Liver (tissue), 8 donors: ENCODE measurements at regions not wholly inside any gene's neighbourhood (a gene's known extent, or its start where the extent isn't known, plus 50 kb on each side); places are given as distances from the start of the nearest gene placed in this dataset.

ENCODE experiments used
- DNase-seq: peaks from one replicate; pipeline ENCODE4 v3.0.0-alpha.2; 2017; ENCODE audit warnings: low spot score
- H3K27ac ChIP-seq, 2 donors: one replicate each; pipeline ENCODE4 v1.7.0; 2013; ENCODE audit warnings: inconsistent platforms in 2 of 2, low read length in 2 of 2, control low read depth in 1 of 2, low read depth in 1 of 2, mild to moderate bottlenecking in 1 of 2
- H3K27me3 ChIP-seq, 4 donors: one replicate each; pipeline versions ENCODE4 v1.6.1 to v1.7.0; 2013; ENCODE audit warnings: low read length in 3 of 4, inconsistent platforms in 1 of 4, mild to moderate bottlenecking in 1 of 4, moderate library complexity in 1 of 4; ENCODE audit not compliant: control insufficient read depth in 4 of 4, insufficient read depth in 4 of 4
- H3K36me3 ChIP-seq, 4 donors: one replicate each; pipeline versions ENCODE4 v1.6.1 to v1.7.0; 2013; ENCODE audit warnings: low read length in 3 of 4, mild to moderate bottlenecking in 3 of 4, low read depth in 1 of 4, moderate library complexity in 1 of 4; ENCODE audit not compliant: control insufficient read depth in 4 of 4, insufficient read depth in 3 of 4
- H3K4me1 ChIP-seq, 4 donors: one replicate each; pipeline versions ENCODE4 v1.6.1 to v1.7.0; 2013; ENCODE audit warnings: low read length in 3 of 4, mild to moderate bottlenecking in 3 of 4, moderate library complexity in 1 of 4; ENCODE audit not compliant: control insufficient read depth in 4 of 4, insufficient read depth in 4 of 4
- H3K4me3 ChIP-seq, 3 donors: one replicate each; pipeline versions ENCODE4 v1.6.1 to v1.7.0; 2013; ENCODE audit warnings: low read length in 3 of 3, control low read depth in 1 of 3, low read depth in 1 of 3, mild to moderate bottlenecking in 1 of 3
- H3K9ac ChIP-seq, 2 donors: one replicate each; pipeline ENCODE4 v1.7.0; 2013; ENCODE audit warnings: low read length in 2 of 2, mild to moderate bottlenecking in 2 of 2, moderate library complexity in 2 of 2, control low read depth in 1 of 2, low read depth in 1 of 2
- H3K9me3 ChIP-seq, 4 donors: one replicate each; pipeline versions ENCODE4 v1.6.1 to v1.7.0; 2013; ENCODE audit warnings: low read length in 3 of 4; ENCODE audit not compliant: control insufficient read depth in 4 of 4
- FOXA1 ChIP-seq: IDR thresholded peaks from 2 replicates; pipeline ENCODE4 v1.6.1; 2016; ENCODE audit warnings: antibody characterized with exemption
- FOXA2 ChIP-seq: IDR thresholded peaks from 2 replicates; pipeline ENCODE4 v1.6.1; 2016; ENCODE audit warnings: antibody characterized with exemption
- HNF4G ChIP-seq: IDR thresholded peaks from 2 replicates; pipeline ENCODE4 v1.6.1; 2016; ENCODE audit warnings: antibody characterized with exemption
- JUND ChIP-seq, 2 donors: IDR thresholded peaks; 2 replicates each; pipeline ENCODE4 v1.6.1; 2016; ENCODE audit warnings: antibody characterized with exemption in 2 of 2
- NR2F2 ChIP-seq: IDR thresholded peaks from 2 replicates; pipeline ENCODE4 v1.6.1; 2016; ENCODE audit warnings: antibody characterized with exemption
- RAD21 ChIP-seq, 2 donors: IDR thresholded peaks; 2 replicates each; pipeline ENCODE4 v1.6.1; 2016; ENCODE audit warnings: antibody characterized with exemption in 2 of 2, mild to moderate bottlenecking in 2 of 2
- SP1 ChIP-seq: IDR thresholded peaks from 2 replicates; pipeline ENCODE4 v1.6.1; 2018; ENCODE audit warnings: antibody characterized with exemption, mild to moderate bottlenecking
- YY1 ChIP-seq: IDR thresholded peaks from 2 replicates; pipeline ENCODE4 v1.6.1; 2016; ENCODE audit warnings: antibody characterized with exemption, mild to moderate bottlenecking
- WGBS: extraction: QIAGEN DNeasy Blood & Tissue Kit; methylation state at CpG from one replicate; pipeline ENCODE4 v1.1.7; 2013; 5-methylcytosine and 5-hydroxymethylcytosine counted together
- TF ChIP-seq, protein P1 (sequence below): fragments of 150-350 bp; IDR thresholded peaks from 2 replicates; pipeline ENCODE4 v1.5.1; 2017; ENCODE audit warnings: improper control_type of control experiment, low read depth, low read length; ENCODE audit not compliant: missing input control
- TF ChIP-seq, protein P2 (sequence below): IDR thresholded peaks from 2 replicates; pipeline ENCODE4 v1.6.1; 2016; ENCODE audit warnings: antibody characterized with exemption
- TF ChIP-seq, protein P3 (sequence below): IDR thresholded peaks from 2 replicates; pipeline ENCODE4 v1.6.1; 2016; ENCODE audit warnings: antibody characterized with exemption
- TF ChIP-seq, protein P4 (sequence below): IDR thresholded peaks from 2 replicates; pipeline ENCODE4 v1.6.1; 2016; ENCODE audit warnings: antibody characterized with exemption, mild to moderate bottlenecking
- TF ChIP-seq, protein P5 (sequence below): IDR thresholded peaks from 2 replicates; pipeline ENCODE4 v1.6.1; 2016; ENCODE audit warnings: antibody characterized with exemption
- donor health status: healthy.
- donor health status: healthy.
- donor health status: healthy.
- donor health status: healthy.
- donor health status: healthy.

DNA sequence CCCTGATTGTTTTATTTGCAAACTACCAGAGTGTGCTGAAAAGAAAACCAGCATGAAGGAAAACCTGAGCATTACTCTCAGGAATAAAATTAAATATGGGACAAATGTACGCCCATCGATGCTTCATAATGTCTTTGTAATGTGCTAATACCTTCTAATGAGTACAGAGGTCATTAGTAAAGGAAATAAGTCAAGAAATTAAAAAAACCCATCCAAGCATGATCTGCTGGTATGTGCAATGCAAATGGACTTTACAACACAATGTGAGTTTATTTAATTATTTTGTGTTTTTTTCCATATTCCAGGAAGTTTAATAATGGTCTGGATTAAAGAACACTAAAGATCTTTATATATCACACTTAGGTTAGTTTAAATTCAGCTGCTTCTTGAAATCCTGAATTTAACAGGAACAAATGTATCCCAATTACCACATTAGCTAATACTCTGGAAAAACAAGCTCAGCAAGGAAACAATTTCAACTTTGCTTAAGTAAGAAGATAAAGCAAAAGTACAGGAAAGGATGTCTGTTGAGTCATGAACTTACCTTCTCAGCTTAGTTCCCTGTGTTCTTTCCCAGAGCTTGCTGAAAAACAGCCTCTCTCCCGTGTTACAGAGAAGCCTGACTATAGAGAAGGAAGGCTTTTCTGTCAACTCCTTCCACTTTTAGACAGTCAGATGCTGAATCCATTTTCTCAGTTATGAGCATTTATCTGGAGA, 179.3 kb upstream of the TMEM260 start:
- Histone ChIP-seq H3K36me3 (no peaks in the 10 kb centered on the region), H3K9me3 (no peaks in the 10 kb centered on the region), H3K27me3 (peaks cover 0 to 2% (median 0%) of the 10 kb centered on the region in 4 donors), H3K4me1 (no peaks in the 10 kb centered on the region), H3K9ac (no peak overlapping the region), H3K4me3 (no peak overlapping the region), H3K27ac (no peak overlapping the region)
- no peak for TF ChIP-seq SP1
- TF ChIP-seq JUND (IDR thresholded peaks at IDR 0.05) = no peak
- TF ChIP-seq, protein P1, sequence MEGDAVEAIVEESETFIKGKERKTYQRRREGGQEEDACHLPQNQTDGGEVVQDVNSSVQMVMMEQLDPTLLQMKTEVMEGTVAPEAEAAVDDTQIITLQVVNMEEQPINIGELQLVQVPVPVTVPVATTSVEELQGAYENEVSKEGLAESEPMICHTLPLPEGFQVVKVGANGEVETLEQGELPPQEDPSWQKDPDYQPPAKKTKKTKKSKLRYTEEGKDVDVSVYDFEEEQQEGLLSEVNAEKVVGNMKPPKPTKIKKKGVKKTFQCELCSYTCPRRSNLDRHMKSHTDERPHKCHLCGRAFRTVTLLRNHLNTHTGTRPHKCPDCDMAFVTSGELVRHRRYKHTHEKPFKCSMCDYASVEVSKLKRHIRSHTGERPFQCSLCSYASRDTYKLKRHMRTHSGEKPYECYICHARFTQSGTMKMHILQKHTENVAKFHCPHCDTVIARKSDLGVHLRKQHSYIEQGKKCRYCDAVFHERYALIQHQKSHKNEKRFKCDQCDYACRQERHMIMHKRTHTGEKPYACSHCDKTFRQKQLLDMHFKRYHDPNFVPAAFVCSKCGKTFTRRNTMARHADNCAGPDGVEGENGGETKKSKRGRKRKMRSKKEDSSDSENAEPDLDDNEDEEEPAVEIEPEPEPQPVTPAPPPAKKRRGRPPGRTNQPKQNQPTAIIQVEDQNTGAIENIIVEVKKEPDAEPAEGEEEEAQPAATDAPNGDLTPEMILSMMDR = no peak
- TF ChIP-seq, protein P2, sequence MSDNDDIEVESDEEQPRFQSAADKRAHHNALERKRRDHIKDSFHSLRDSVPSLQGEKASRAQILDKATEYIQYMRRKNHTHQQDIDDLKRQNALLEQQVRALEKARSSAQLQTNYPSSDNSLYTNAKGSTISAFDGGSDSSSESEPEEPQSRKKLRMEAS = no peak
- TF ChIP-seq, protein P3, sequence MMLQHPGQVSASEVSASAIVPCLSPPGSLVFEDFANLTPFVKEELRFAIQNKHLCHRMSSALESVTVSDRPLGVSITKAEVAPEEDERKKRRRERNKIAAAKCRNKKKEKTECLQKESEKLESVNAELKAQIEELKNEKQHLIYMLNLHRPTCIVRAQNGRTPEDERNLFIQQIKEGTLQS = no peak
- no peak for TF ChIP-seq YY1
- TF ChIP-seq FOXA1 = no peak
- no peak for TF ChIP-seq FOXA2
- TF ChIP-seq, protein P4, sequence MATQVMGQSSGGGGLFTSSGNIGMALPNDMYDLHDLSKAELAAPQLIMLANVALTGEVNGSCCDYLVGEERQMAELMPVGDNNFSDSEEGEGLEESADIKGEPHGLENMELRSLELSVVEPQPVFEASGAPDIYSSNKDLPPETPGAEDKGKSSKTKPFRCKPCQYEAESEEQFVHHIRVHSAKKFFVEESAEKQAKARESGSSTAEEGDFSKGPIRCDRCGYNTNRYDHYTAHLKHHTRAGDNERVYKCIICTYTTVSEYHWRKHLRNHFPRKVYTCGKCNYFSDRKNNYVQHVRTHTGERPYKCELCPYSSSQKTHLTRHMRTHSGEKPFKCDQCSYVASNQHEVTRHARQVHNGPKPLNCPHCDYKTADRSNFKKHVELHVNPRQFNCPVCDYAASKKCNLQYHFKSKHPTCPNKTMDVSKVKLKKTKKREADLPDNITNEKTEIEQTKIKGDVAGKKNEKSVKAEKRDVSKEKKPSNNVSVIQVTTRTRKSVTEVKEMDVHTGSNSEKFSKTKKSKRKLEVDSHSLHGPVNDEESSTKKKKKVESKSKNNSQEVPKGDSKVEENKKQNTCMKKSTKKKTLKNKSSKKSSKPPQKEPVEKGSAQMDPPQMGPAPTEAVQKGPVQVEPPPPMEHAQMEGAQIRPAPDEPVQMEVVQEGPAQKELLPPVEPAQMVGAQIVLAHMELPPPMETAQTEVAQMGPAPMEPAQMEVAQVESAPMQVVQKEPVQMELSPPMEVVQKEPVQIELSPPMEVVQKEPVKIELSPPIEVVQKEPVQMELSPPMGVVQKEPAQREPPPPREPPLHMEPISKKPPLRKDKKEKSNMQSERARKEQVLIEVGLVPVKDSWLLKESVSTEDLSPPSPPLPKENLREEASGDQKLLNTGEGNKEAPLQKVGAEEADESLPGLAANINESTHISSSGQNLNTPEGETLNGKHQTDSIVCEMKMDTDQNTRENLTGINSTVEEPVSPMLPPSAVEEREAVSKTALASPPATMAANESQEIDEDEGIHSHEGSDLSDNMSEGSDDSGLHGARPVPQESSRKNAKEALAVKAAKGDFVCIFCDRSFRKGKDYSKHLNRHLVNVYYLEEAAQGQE = no peak
- no peak for TF ChIP-seq RAD21 (IDR thresholded peaks at IDR 0.05)
- no peak for TF ChIP-seq NR2F2
- TF ChIP-seq, protein P5, sequence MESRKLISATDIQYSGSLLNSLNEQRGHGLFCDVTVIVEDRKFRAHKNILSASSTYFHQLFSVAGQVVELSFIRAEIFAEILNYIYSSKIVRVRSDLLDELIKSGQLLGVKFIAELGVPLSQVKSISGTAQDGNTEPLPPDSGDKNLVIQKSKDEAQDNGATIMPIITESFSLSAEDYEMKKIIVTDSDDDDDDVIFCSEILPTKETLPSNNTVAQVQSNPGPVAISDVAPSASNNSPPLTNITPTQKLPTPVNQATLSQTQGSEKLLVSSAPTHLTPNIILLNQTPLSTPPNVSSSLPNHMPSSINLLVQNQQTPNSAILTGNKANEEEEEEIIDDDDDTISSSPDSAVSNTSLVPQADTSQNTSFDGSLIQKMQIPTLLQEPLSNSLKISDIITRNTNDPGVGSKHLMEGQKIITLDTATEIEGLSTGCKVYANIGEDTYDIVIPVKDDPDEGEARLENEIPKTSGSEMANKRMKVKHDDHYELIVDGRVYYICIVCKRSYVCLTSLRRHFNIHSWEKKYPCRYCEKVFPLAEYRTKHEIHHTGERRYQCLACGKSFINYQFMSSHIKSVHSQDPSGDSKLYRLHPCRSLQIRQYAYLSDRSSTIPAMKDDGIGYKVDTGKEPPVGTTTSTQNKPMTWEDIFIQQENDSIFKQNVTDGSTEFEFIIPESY = no peak
- no peak for TF ChIP-seq HNF4G
- no peak for DNase-seq
- WGBS = 58% methylated on average over 3 of the region's 3 CpGs
